AG04449 (cell line): ENCODE measurements at regions not wholly inside any gene's neighbourhood (a gene's known extent, or its start where the extent isn't known, plus 50 kb on each side); places are given as distances from the start of the nearest gene placed in this dataset.
"Not testable (repeated sequence)": the region's sequence is repeated elsewhere in the genome, so short reads cannot be mapped to it uniquely, and the experiment has no call there.

Experiments
- CTCF ChIA-PET: fragments of 350-600 bp; formaldehyde crosslinking; extraction: SDS; loops from one replicate; lab custom pipeline; 2021; ENCODE audit warnings: antibody characterized with exemption; lab: Yijun Ruan, JAX
- POLR2A ChIA-PET: fragments of 400-600, 350-600 bp; formaldehyde crosslinking; extraction: SDS; loops from one replicate; lab custom pipeline; 2020; ENCODE audit warnings: antibody characterized with exemption, inconsistent platforms; lab: Yijun Ruan, JAX
- DNase-seq: peaks from one replicate; pipeline ENCODE4 v3.0.0-alpha.2; 2010; ENCODE audit warnings: low read depth, low spot score
- H3K4me3 ChIP-seq: 2 replicates; pipeline ENCODE4 v1.5.1; 2011; ENCODE audit warnings: low read depth, mild to moderate bottlenecking, control low read depth, low read length
- CTCF ChIP-seq: IDR thresholded peaks from one replicate; pipeline ENCODE4 v1.5.1; 2011; ENCODE audit warnings: mild to moderate bottlenecking, moderate library complexity, low read length, control low read depth, inconsistent platforms; ENCODE audit not compliant: insufficient read depth; ENCODE audit errors: missing control alignments

GRCh38 chr1:46878173-46878782 is 63.0 kb downstream of the CYP4A11 start:
- peak; percentile 17 for TF ChIP-seq CTCF
- H3K4me3 ChIP-seq, POLR2A ChIA-PET, DNase-seq, CTCF ChIA-PET: not testable (repeated sequence)

GRCh38 chr1:46876093-46876492 is 65.2 kb downstream of the CYP4A11 start:
- H3K4me3 ChIP-seq, POLR2A ChIA-PET, DNase-seq: not testable (repeated sequence)
- CTCF ChIA-PET = interaction anchor here (1.3 kb wide), 1 partner anchor 299 kb away, joined by 3 read pairs; no protein-coding TSS in a partner anchor
